Spleen (tissue), 7 donors: ENCODE measurements at regions not wholly inside any gene's neighbourhood (a gene's known extent, or its start where the extent isn't known, plus 50 kb on each side); places are given as distances from the start of the nearest gene placed in this dataset.
"Not testable (repeated sequence)": the region's sequence is repeated elsewhere in the genome, so short reads cannot be mapped to it uniquely, and the experiment has no call there.

Experiments
- CTCF ChIP-seq, 11 experiments: fragments of 200-600 bp in 7 of 11; fragments of 450-650 bp in 4 of 11; sonication (generic) in 4 of 11; IDR thresholded peaks in 8 of 11; conservative IDR thresholded peaks in 3 of 11; 1 replicate in 7 of 11; 2 replicates in 4 of 11; pipeline versions ENCODE4 v1.4.0 to v1.8.0; 2016 to 2021; ENCODE audit warnings: antibody characterized with exemption in 11 of 11, inconsistent platforms in 4 of 11, mild to moderate bottlenecking in 1 of 11
- POLR2A ChIP-seq, 3 donors: fragments of 450-650 bp; IDR thresholded peaks; one replicate each; pipeline ENCODE4 v1.5.1; 2017; ENCODE audit warnings: antibody characterized with exemption in 3 of 3, mild to moderate bottlenecking in 1 of 3
- donor health status: DM: no; HTN: no; CAD: no; lungs with moderate emphysema.
- donor health status: DM: no; HTN: no; CAD: no.
- donor health status: DM: no; HTN: no; CAD: no.

- TF ChIP-seq POLR2A (IDR thresholded peaks at IDR 0.05); CTCF (IDR thresholded peaks at IDR 0.05 in 8 of 11, conservative IDR thresholded peaks at IDR 0.05 in 3 of 11): not testable (repeated sequence)
These were observed 236.6 kb upstream of the FRG2C start for GRCh38 chr3:75427486-75427885.
